ENCODE measurements at regions not wholly inside any gene's neighbourhood (a gene's known extent, or its start where the extent isn't known, plus 50 kb on each side); places are given as distances from the start of the nearest gene placed in this dataset.
"Not testable (repeated sequence)": the region's sequence is repeated elsewhere in the genome, so short reads cannot be mapped to it uniquely, and the experiment has no call there.

- H2AFZ ChIP-seq (ENCODE audit: low read depth, low read length); H2BK120ac ChIP-seq (ENCODE audit: low read depth, low read length); H2BK12ac ChIP-seq (ENCODE audit: low read length in 2 of 2); H3K9ac ChIP-seq (ENCODE audit: low read length); H3K4me2 ChIP-seq (ENCODE audit: low read length, poor library complexity, severe bottlenecking); H3K23ac ChIP-seq (ENCODE audit: low read length in 2 of 2); H3K4ac ChIP-seq (ENCODE audit: low read depth in 1 of 2, low read length in 2 of 2); H4K8ac ChIP-seq (ENCODE audit: low read length); H3K27ac ChIP-seq (ENCODE audit: low read length, poor library complexity, severe bottlenecking); H3K27me3 ChIP-seq (ENCODE audit: control insufficient read depth in 1 of 2, insufficient read depth in 1 of 2, low read length in 2 of 2); H3K4me3 ChIP-seq (ENCODE audit: insufficient read depth in 1 of 2, low read depth in 1 of 2, low read length in 2 of 2); H3K18ac ChIP-seq (ENCODE audit: low read depth in 1 of 2, low read length in 2 of 2); H3K9me3 ChIP-seq (ENCODE audit: control insufficient read depth, low read length); H4K91ac ChIP-seq (ENCODE audit: low read length); DNase-seq; H3K36me3 ChIP-seq (ENCODE audit: control insufficient read depth in 1 of 2, insufficient read depth in 2 of 2, low read depth in 1 of 2, low read length in 2 of 2); H3K79me1 ChIP-seq (replicated peaks; ENCODE audit: low read length, poor library complexity, severe bottlenecking); H2BK5ac ChIP-seq (ENCODE audit: low read depth, low read length, poor library complexity, severe bottlenecking); H2BK15ac ChIP-seq (ENCODE audit: low read depth, poor library complexity, severe bottlenecking); H2AK5ac ChIP-seq (ENCODE audit: low read length, severe bottlenecking); H3K4me1 ChIP-seq (ENCODE audit: control insufficient read depth, insufficient read depth, low read depth, low read length): not testable (repeated sequence)
- H3K14ac ChIP-seq (ENCODE audit: low read length in 2 of 2), result peak overlapping the region in 1 of 2 experiments; percentile 41
- WGBS, result 98% methylated on average over 6 of the region's 12 CpGs
These were observed 202.3 kb downstream of the BANP start for GRCh38 chr16:88153516-88153915.

GRCh38 chr16:88154886-88155285 lies 203.7 kb downstream of the BANP start:
- H3K79me1 ChIP-seq (replicated peaks; ENCODE audit: low read length, poor library complexity, severe bottlenecking); H3K27me3 ChIP-seq (ENCODE audit: control insufficient read depth in 1 of 2, insufficient read depth in 1 of 2, low read length in 2 of 2); H2BK12ac ChIP-seq (ENCODE audit: low read length in 2 of 2); H2AK5ac ChIP-seq (ENCODE audit: low read length, severe bottlenecking); H3K36me3 ChIP-seq (ENCODE audit: control insufficient read depth in 1 of 2, insufficient read depth in 2 of 2, low read depth in 1 of 2, low read length in 2 of 2); H4K8ac ChIP-seq (ENCODE audit: low read length); H3K27ac ChIP-seq (ENCODE audit: low read length, poor library complexity, severe bottlenecking); H4K91ac ChIP-seq (ENCODE audit: low read length); H3K9me3 ChIP-seq (ENCODE audit: control insufficient read depth, low read length); H3K14ac ChIP-seq (ENCODE audit: low read length in 2 of 2); H2BK15ac ChIP-seq (ENCODE audit: low read depth, poor library complexity, severe bottlenecking); H3K23ac ChIP-seq (ENCODE audit: low read length in 2 of 2); H3K9ac ChIP-seq (ENCODE audit: low read length); H2AFZ ChIP-seq (ENCODE audit: low read depth, low read length); H3K4ac ChIP-seq (ENCODE audit: low read depth in 1 of 2, low read length in 2 of 2); H2BK5ac ChIP-seq (ENCODE audit: low read depth, low read length, poor library complexity, severe bottlenecking); H2BK120ac ChIP-seq (ENCODE audit: low read depth, low read length); H3K4me2 ChIP-seq (ENCODE audit: low read length, poor library complexity, severe bottlenecking); H3K4me1 ChIP-seq (ENCODE audit: control insufficient read depth, insufficient read depth, low read depth, low read length); DNase-seq; H3K4me3 ChIP-seq (ENCODE audit: insufficient read depth in 1 of 2, low read depth in 1 of 2, low read length in 2 of 2): not testable (repeated sequence)
- 95% methylated on average over 8 of the region's 8 CpGs for WGBS
- H3K18ac ChIP-seq (ENCODE audit: low read depth in 1 of 2, low read length in 2 of 2), result peak overlapping the region in 1 of 2 experiments; percentile 5

- DNase-seq; H2BK15ac ChIP-seq (ENCODE audit: low read depth, poor library complexity, severe bottlenecking); H2AK5ac ChIP-seq (ENCODE audit: low read length, severe bottlenecking); H3K36me3 ChIP-seq (ENCODE audit: control insufficient read depth in 1 of 2, insufficient read depth in 2 of 2, low read depth in 1 of 2, low read length in 2 of 2); H3K18ac ChIP-seq (ENCODE audit: low read depth in 1 of 2, low read length in 2 of 2); H3K9ac ChIP-seq (ENCODE audit: low read length); H3K27ac ChIP-seq (ENCODE audit: low read length, poor library complexity, severe bottlenecking); H3K14ac ChIP-seq (ENCODE audit: low read length in 2 of 2); H4K91ac ChIP-seq (ENCODE audit: low read length); H3K9me3 ChIP-seq (ENCODE audit: control insufficient read depth, low read length); H3K4me1 ChIP-seq (ENCODE audit: control insufficient read depth, insufficient read depth, low read depth, low read length); H2AFZ ChIP-seq (ENCODE audit: low read depth, low read length); H3K27me3 ChIP-seq (ENCODE audit: control insufficient read depth in 1 of 2, insufficient read depth in 1 of 2, low read length in 2 of 2); H2BK5ac ChIP-seq (ENCODE audit: low read depth, low read length, poor library complexity, severe bottlenecking); H3K23ac ChIP-seq (ENCODE audit: low read length in 2 of 2); H3K4ac ChIP-seq (ENCODE audit: low read depth in 1 of 2, low read length in 2 of 2); H3K79me1 ChIP-seq (replicated peaks; ENCODE audit: low read length, poor library complexity, severe bottlenecking); H4K8ac ChIP-seq (ENCODE audit: low read length); H2BK12ac ChIP-seq (ENCODE audit: low read length in 2 of 2); H2BK120ac ChIP-seq (ENCODE audit: low read depth, low read length); H3K4me3 ChIP-seq (ENCODE audit: insufficient read depth in 1 of 2, low read depth in 1 of 2, low read length in 2 of 2); H3K4me2 ChIP-seq (ENCODE audit: low read length, poor library complexity, severe bottlenecking): not testable (repeated sequence)
- 71% methylated on average over 5 of the region's 10 CpGs for WGBS
These were observed 204.4 kb downstream of the BANP start for GRCh38 chr16:88155681-88156080.

- 81% methylated on average over 6 of the region's 14 CpGs for WGBS
- H2AFZ ChIP-seq (ENCODE audit: low read depth, low read length); H3K27ac ChIP-seq (ENCODE audit: low read length, poor library complexity, severe bottlenecking): not testable (repeated sequence)
These were observed 205.5 kb downstream of the BANP start for GRCh38 chr16:88156640-88157283.

More at GRCh38 chr16:88156640-88157283, 205.5 kb downstream of the BANP start:
- not testable (repeated sequence) for H3K4ac ChIP-seq (ENCODE audit: low read depth in 1 of 2, low read length in 2 of 2); H3K9me3 ChIP-seq (ENCODE audit: control insufficient read depth, low read length); H2BK12ac ChIP-seq (ENCODE audit: low read length in 2 of 2); H2BK5ac ChIP-seq (ENCODE audit: low read depth, low read length, poor library complexity, severe bottlenecking); H3K79me1 ChIP-seq (replicated peaks; ENCODE audit: low read length, poor library complexity, severe bottlenecking); H3K18ac ChIP-seq (ENCODE audit: low read depth in 1 of 2, low read length in 2 of 2); H3K4me2 ChIP-seq (ENCODE audit: low read length, poor library complexity, severe bottlenecking); H3K27me3 ChIP-seq (ENCODE audit: control insufficient read depth in 1 of 2, insufficient read depth in 1 of 2, low read length in 2 of 2); H3K14ac ChIP-seq (ENCODE audit: low read length in 2 of 2); DNase-seq; H4K91ac ChIP-seq (ENCODE audit: low read length); H2AK5ac ChIP-seq (ENCODE audit: low read length, severe bottlenecking); H3K9ac ChIP-seq (ENCODE audit: low read length); H3K36me3 ChIP-seq (ENCODE audit: control insufficient read depth in 1 of 2, insufficient read depth in 2 of 2, low read depth in 1 of 2, low read length in 2 of 2); H2BK15ac ChIP-seq (ENCODE audit: low read depth, poor library complexity, severe bottlenecking); H3K4me3 ChIP-seq (ENCODE audit: insufficient read depth in 1 of 2, low read depth in 1 of 2, low read length in 2 of 2); H4K8ac ChIP-seq (ENCODE audit: low read length); H2BK120ac ChIP-seq (ENCODE audit: low read depth, low read length); H3K4me1 ChIP-seq (ENCODE audit: control insufficient read depth, insufficient read depth, low read depth, low read length); H3K23ac ChIP-seq (ENCODE audit: low read length in 2 of 2)
